ENCODE measurements at regions not wholly inside any gene's neighbourhood (a gene's known extent, or its start where the extent isn't known, plus 50 kb on each side); places are given as distances from the start of the nearest gene placed in this dataset.

DNA sequence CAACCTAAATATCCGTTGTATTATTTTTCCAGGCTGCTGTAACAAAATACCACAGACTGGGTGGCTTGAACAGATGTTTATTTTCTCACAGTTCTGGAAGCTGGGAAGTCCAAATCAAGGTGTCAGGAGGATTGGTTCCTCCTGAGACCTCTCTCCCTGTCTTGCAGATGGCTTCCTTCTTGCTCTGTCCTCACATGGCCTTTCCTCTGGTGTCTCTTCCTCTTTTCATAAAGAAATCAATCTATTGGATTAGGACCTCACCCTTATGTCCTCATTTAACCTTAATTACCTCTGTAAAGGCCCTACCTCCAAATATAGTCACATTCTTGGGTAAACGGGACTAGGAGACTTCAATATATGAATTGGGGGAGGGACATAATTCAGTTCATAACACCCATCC is 89.2 kb upstream of the PLCL2 start:
- TF ChIP-seq, protein P1, sequence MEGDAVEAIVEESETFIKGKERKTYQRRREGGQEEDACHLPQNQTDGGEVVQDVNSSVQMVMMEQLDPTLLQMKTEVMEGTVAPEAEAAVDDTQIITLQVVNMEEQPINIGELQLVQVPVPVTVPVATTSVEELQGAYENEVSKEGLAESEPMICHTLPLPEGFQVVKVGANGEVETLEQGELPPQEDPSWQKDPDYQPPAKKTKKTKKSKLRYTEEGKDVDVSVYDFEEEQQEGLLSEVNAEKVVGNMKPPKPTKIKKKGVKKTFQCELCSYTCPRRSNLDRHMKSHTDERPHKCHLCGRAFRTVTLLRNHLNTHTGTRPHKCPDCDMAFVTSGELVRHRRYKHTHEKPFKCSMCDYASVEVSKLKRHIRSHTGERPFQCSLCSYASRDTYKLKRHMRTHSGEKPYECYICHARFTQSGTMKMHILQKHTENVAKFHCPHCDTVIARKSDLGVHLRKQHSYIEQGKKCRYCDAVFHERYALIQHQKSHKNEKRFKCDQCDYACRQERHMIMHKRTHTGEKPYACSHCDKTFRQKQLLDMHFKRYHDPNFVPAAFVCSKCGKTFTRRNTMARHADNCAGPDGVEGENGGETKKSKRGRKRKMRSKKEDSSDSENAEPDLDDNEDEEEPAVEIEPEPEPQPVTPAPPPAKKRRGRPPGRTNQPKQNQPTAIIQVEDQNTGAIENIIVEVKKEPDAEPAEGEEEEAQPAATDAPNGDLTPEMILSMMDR (IDR thresholded peaks at IDR 0.05), result no peak
- no peak for TF ChIP-seq POLR2AphosphoS5 (IDR thresholded peaks at IDR 0.05; ENCODE audit: insufficient read depth in 1 of 2, low read depth in 1 of 2)
- no peak for TF ChIP-seq POLR2A (IDR thresholded peaks at IDR 0.05)

Data from vagina (tissue), 2 donors.